PC-3 (cell line): ENCODE measurements at regions not wholly inside any gene's neighbourhood (a gene's known extent, or its start where the extent isn't known, plus 50 kb on each side); places are given as distances from the start of the nearest gene placed in this dataset.

Experiments
- ATAC-seq: fragments of 200-7000 bp; cut with Tn5 transposase; 2 replicates; pipeline ENCODE4 v1.9.1; 2020; ENCODE audit warnings: mild to moderate bottlenecking, moderate library complexity
- BruUV-seq: library from RNA; stranded (reverse); fragments of 400-500 nt; replicated peaks from 2 replicates; lab custom pipeline; 2021; lab: Mats Ljungman, UMichigan
- CTCF ChIA-PET: fragments of 300-600 bp; sonication (Branson Sonifier 250); formaldehyde crosslinking; loops from one replicate; lab custom pipeline; 2022; ENCODE audit warnings: antibody characterized with exemption; lab: Charles Lee
- POLR2A ChIA-PET: fragments of 300-600 bp; sonication (Branson Sonifier 250); formaldehyde crosslinking; loops from one replicate; lab custom pipeline; 2022; ENCODE audit warnings: antibody characterized with exemption; ENCODE audit not compliant: unreplicated experiment; lab: Charles Lee
- DNase-seq: peaks from one replicate; pipeline ENCODE4 v3.0.0-alpha.2; 2015
- H2AFZ ChIP-seq: fragments of 300-600 bp; sonication (generic); 2 replicates; pipeline ENCODE4 v1.6.0; 2016; ENCODE audit warnings: antibody characterized with exemption, low read length
- H3F3A ChIP-seq: fragments of 300-600 bp; sonication (generic); one replicate; pipeline ENCODE4 v1.6.0; 2017; ENCODE audit warnings: antibody characterized with exemption, low read length, control low read depth, mild to moderate bottlenecking; ENCODE audit not compliant: unreplicated experiment
- H3K27ac ChIP-seq: fragments of 300-600 bp; sonication (generic); 2 replicates; pipeline ENCODE4 v1.5.1; 2016; ENCODE audit warnings: mild to moderate bottlenecking, low read length
- H3K27me3 ChIP-seq: fragments of 300-600 bp; sonication (generic); 2 replicates; pipeline ENCODE4 v1.6.1; 2016; ENCODE audit warnings: low read length, mixed read lengths
- H3K36me3 ChIP-seq: fragments of 300-600 bp; sonication (generic); 2 replicates; pipeline ENCODE4 v1.6.1; 2016; ENCODE audit warnings: low read depth, mixed run types, low read length, mixed read lengths
- H3K4me1 ChIP-seq: fragments of 300-600 bp; sonication (generic); 2 replicates; pipeline ENCODE4 v1.5.1; 2016; ENCODE audit warnings: low read length; ENCODE audit not compliant: insufficient read depth
- H3K4me2 ChIP-seq: fragments of 300-600 bp; sonication (generic); 2 replicates; pipeline ENCODE4 v1.6.0; 2016; ENCODE audit warnings: low read length
- H3K4me3 ChIP-seq: fragments of 300-600 bp; sonication (generic); 2 replicates; pipeline ENCODE4 v1.5.1; 2016; ENCODE audit warnings: mild to moderate bottlenecking, low read length, mixed read lengths
- H3K79me2 ChIP-seq: fragments of 300-600 bp; sonication (generic); 2 replicates; pipeline ENCODE4 v1.6.1; 2017; ENCODE audit warnings: low read length, mixed read lengths
- H3K9ac ChIP-seq: fragments of 300-600 bp; sonication (generic); 2 replicates; pipeline ENCODE4 v1.6.0; 2016; ENCODE audit warnings: mild to moderate bottlenecking, low read length
- H3K9me2 ChIP-seq: fragments of 300-600 bp; sonication (generic); replicated peaks from 2 replicates; pipeline ENCODE4 v1.6.1; 2016; ENCODE audit warnings: mixed run types, low read length, mixed read lengths
- H3K9me3 ChIP-seq: fragments of 300-600 bp; sonication (generic); 2 replicates; pipeline ENCODE4 v1.6.1; 2016; ENCODE audit warnings: low read length, mixed read lengths
- H4K20me1 ChIP-seq: fragments of 300-600 bp; sonication (generic); 2 replicates; pipeline ENCODE4 v1.6.1; 2016; ENCODE audit warnings: low read length, mixed read lengths
- CTCF ChIP-seq: fragments of 300-600 bp; sonication (generic); conservative IDR thresholded peaks from 2 replicates; pipeline ENCODE4 v1.5.1; 2017; ENCODE audit warnings: antibody characterized with exemption, low read depth, mild to moderate bottlenecking, low read length
- EZH2 ChIP-seq: fragments of 300-600 bp; sonication (generic); IDR thresholded peaks from one replicate; pipeline ENCODE4 v1.6.1; 2017; ENCODE audit warnings: antibody characterized with exemption, mild to moderate bottlenecking, low read length; ENCODE audit not compliant: unreplicated experiment
- EZH2phosphoT487 ChIP-seq: fragments of 300-600 bp; sonication (generic); IDR thresholded peaks from 2 replicates; pipeline ENCODE4 v1.6.1; 2018; ENCODE audit warnings: mild to moderate bottlenecking, antibody characterized with exemption, low read length, borderline replicate concordance
- intact Hi-C: fragments of 100-400 bp; cut with micrococcal nuclease; formaldehyde crosslinking; loops from 2 replicates; pipeline ENCODE4 v1.9.0; 2023

GRCh38 chr6:141152951-141153350, 979.8 kb upstream of the GJE1 start:
- ChIA-PET POLR2A (no interaction called here), CTCF (no interaction called here)
- no peak overlapping the region for H3K4me2 ChIP-seq
- no peaks in the 10 kb centered on the region for H3K36me3 ChIP-seq
- intact Hi-C loops: loop anchor here (10.0 kb wide), 1 partner anchor 402 kb away; no protein-coding TSS in a partner anchor
- H3K9me3 ChIP-seq: no peaks in the 10 kb centered on the region
- DNase-seq: peak; percentile 4
- no peak overlapping the region for H3K9ac ChIP-seq
- no peaks in the 10 kb centered on the region for H3K9me2 ChIP-seq
- no peaks in the 10 kb centered on the region for H3K27me3 ChIP-seq
- no peak overlapping the region for H3K4me3 ChIP-seq
- no peak for TF ChIP-seq CTCF
- TF ChIP-seq EZH2: no peak
- TF ChIP-seq EZH2phosphoT487: no peak
- no peaks in the 10 kb centered on the region for H3F3A ChIP-seq
- H3K79me2 ChIP-seq: no peaks in the 10 kb centered on the region
- H3K27ac ChIP-seq: no peak overlapping the region
- peak overlapping the region; percentile 34; the same call in 1 of the 2 replicates for H2AFZ ChIP-seq
- peak; percentile 46; the same call in 1 of the 2 replicates for ATAC-seq
- H4K20me1 ChIP-seq: no peaks in the 10 kb centered on the region
- no peaks in the 10 kb centered on the region for H3K4me1 ChIP-seq
- no TSS peak for BruUV-seq

- ATAC-seq (no peak), DNase-seq (no peak)
- no peaks in the 10 kb centered on the region for H3K9me2 ChIP-seq
- intact Hi-C loops: loop anchor here (10.0 kb wide), 1 partner anchor 403 kb away; no protein-coding TSS in a partner anchor
- H3K36me3 ChIP-seq: no peaks in the 10 kb centered on the region
- H3F3A ChIP-seq: no peaks in the 10 kb centered on the region
- TF ChIP-seq EZH2phosphoT487 (no peak), CTCF (no peak), EZH2 (no peak)
- no peak overlapping the region for H3K4me2 ChIP-seq
- no TSS peak for BruUV-seq
- no peaks in the 10 kb centered on the region for H3K27me3 ChIP-seq
- CTCF ChIA-PET: no interaction called here
- no peak overlapping the region for H3K27ac ChIP-seq
- H3K79me2 ChIP-seq: no peaks in the 10 kb centered on the region
- H2AFZ ChIP-seq: no peak overlapping the region
- H4K20me1 ChIP-seq: no peaks in the 10 kb centered on the region
- no peak overlapping the region for H3K4me3 ChIP-seq
- no peaks in the 10 kb centered on the region for H3K4me1 ChIP-seq
- H3K9ac ChIP-seq: no peak overlapping the region
- no peaks in the 10 kb centered on the region for H3K9me3 ChIP-seq
- POLR2A ChIA-PET: no interaction called here
These were observed 980.9 kb upstream of the GJE1 start for GRCh38 chr6:141151710-141152417.

- H3K9ac ChIP-seq: no peak overlapping the region
- H2AFZ ChIP-seq: no peak overlapping the region
- H3F3A ChIP-seq: no peaks in the 10 kb centered on the region
- DNase-seq (peak; percentile 12), ATAC-seq (peak; percentile 65)
- no peaks in the 10 kb centered on the region for H3K4me1 ChIP-seq
- POLR2A ChIA-PET: interaction anchor here (0.6 kb wide), 1 partner anchor 1100 kb away, joined by 3 read pairs; no protein-coding TSS in a partner anchor
- no peaks in the 10 kb centered on the region for H4K20me1 ChIP-seq
- no peaks in the 10 kb centered on the region for H3K27me3 ChIP-seq
- H3K9me3 ChIP-seq: no peaks in the 10 kb centered on the region
- BruUV-seq: no TSS peak
- no peaks in the 10 kb centered on the region for H3K9me2 ChIP-seq
- TF ChIP-seq EZH2 (no peak), EZH2phosphoT487 (no peak), CTCF (no peak)
- H3K4me2 ChIP-seq: no peak overlapping the region
- no peak overlapping the region for H3K27ac ChIP-seq
- CTCF ChIA-PET: no interaction called here
- H3K36me3 ChIP-seq: no peaks in the 10 kb centered on the region
- no peaks in the 10 kb centered on the region for H3K79me2 ChIP-seq
- intact Hi-C loops: no loop called here
- H3K4me3 ChIP-seq: no peak overlapping the region
These were observed 990.9 kb upstream of the GJE1 start for GRCh38 chr6:141141870-141142269.
